ENCODE measurements at regions not wholly inside any gene's neighbourhood (a gene's known extent, or its start where the extent isn't known, plus 50 kb on each side); places are given as distances from the start of the nearest gene placed in this dataset.

GRCh38 chr4:170748975-170749374 lies 659.2 kb upstream of the AADAT start (continued):
- TF ChIP-seq, protein P1, sequence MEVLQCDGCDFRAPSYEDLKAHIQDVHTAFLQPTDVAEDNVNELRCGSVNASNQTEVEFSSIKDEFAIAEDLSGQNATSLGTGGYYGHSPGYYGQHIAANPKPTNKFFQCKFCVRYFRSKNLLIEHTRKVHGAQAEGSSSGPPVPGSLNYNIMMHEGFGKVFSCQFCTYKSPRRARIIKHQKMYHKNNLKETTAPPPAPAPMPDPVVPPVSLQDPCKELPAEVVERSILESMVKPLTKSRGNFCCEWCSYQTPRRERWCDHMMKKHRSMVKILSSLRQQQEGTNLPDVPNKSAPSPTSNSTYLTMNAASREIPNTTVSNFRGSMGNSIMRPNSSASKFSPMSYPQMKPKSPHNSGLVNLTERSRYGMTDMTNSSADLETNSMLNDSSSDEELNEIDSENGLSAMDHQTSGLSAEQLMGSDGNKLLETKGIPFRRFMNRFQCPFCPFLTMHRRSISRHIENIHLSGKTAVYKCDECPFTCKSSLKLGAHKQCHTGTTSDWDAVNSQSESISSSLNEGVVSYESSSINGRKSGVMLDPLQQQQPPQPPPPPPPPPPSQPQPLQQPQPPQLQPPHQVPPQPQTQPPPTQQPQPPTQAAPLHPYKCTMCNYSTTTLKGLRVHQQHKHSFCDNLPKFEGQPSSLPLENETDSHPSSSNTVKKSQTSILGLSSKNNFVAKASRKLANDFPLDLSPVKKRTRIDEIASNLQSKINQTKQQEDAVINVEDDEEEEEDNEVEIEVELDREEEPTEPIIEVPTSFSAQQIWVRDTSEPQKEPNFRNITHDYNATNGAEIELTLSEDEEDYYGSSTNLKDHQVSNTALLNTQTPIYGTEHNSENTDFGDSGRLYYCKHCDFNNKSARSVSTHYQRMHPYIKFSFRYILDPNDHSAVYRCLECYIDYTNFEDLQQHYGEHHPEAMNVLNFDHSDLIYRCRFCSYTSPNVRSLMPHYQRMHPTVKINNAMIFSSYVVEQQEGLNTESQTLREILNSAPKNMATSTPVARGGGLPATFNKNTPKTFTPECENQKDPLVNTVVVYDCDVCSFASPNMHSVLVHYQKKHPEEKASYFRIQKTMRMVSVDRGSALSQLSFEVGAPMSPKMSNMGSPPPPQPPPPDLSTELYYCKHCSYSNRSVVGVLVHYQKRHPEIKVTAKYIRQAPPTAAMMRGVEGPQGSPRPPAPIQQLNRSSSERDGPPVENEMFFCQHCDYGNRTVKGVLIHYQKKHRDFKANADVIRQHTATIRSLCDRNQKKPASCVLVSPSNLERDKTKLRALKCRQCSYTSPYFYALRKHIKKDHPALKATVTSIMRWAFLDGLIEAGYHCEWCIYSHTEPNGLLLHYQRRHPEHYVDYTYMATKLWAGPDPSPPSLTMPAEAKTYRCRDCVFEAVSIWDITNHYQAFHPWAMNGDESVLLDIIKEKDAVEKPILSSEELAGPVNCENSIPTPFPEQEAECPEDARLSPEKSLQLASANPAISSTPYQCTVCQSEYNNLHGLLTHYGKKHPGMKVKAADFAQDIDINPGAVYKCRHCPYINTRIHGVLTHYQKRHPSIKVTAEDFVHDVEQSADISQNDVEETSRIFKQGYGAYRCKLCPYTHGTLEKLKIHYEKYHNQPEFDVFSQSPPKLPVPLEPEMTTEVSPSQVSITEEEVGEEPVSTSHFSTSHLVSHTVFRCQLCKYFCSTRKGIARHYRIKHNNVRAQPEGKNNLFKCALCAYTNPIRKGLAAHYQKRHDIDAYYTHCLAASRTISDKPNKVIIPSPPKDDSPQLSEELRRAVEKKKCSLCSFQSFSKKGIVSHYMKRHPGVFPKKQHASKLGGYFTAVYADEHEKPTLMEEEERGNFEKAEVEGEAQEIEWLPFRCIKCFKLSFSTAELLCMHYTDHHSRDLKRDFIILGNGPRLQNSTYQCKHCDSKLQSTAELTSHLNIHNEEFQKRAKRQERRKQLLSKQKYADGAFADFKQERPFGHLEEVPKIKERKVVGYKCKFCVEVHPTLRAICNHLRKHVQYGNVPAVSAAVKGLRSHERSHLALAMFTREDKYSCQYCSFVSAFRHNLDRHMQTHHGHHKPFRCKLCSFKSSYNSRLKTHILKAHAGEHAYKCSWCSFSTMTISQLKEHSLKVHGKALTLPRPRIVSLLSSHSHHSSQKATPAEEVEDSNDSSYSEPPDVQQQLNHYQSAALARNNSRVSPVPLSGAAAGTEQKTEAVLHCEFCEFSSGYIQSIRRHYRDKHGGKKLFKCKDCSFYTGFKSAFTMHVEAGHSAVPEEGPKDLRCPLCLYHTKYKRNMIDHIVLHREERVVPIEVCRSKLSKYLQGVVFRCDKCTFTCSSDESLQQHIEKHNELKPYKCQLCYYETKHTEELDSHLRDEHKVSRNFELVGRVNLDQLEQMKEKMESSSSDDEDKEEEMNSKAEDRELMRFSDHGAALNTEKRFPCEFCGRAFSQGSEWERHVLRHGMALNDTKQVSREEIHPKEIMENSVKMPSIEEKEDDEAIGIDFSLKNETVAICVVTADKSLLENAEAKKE (CRISPR knock-in tag; IDR thresholded peaks at IDR 0.05): no peak
- no peak for TF ChIP-seq POLR2AphosphoS5 (IDR thresholded peaks at IDR 0.05; ENCODE audit: low read depth)

GRCh38 chr4:170743633-170744032 lies 653.9 kb upstream of the AADAT start:
- H3K79me2 ChIP-seq (replicated peaks; ENCODE audit: insufficient read depth): no peaks in the 10 kb centered on the region
- H3K4me2 ChIP-seq: no peak overlapping the region
- Mint-ChIP-seq H3K4me3 (no peak overlapping the region), H3K27ac (no peak overlapping the region), H3K9me3 (no peaks in the 10 kb centered on the region), H3K4me1 (peaks cover 19% of the 10 kb centered on the region), H3K36me3 (ENCODE audit: low read depth) (no peaks in the 10 kb centered on the region), H3K27me3 (ENCODE audit: insufficient read depth, low read depth, poor library complexity) (no peaks in the 10 kb centered on the region)
- no peaks in the 10 kb centered on the region for H4K20me1 ChIP-seq (replicated peaks; ENCODE audit: insufficient read depth)
- peak overlapping the region; percentile 60 for H2AFZ ChIP-seq
- no peaks in the 10 kb centered on the region for H3F3A ChIP-seq (replicated peaks; ENCODE audit: low read depth)
- no peak for TF ChIP-seq POLR2AphosphoS5 (IDR thresholded peaks at IDR 0.05; ENCODE audit: low read depth)
- TF ChIP-seq ETS1 (IDR thresholded peaks at IDR 0.05): no peak
- no peak overlapping the region for H3K27ac ChIP-seq (ENCODE audit: low read depth)
- DNase-seq (ENCODE audit: low spot score): no peak
- H3K4me1 ChIP-seq (ENCODE audit: insufficient read depth): peaks cover 18% of the 10 kb centered on the region
- H3K4me3 ChIP-seq: no peak overlapping the region
- H3K9me2 ChIP-seq (ENCODE audit: insufficient read depth): 0 out of 2 replicates have a peak, but pooled peaks cover 2% of the 10 kb centered on the region
- no peaks in the 10 kb centered on the region for H3K27me3 ChIP-seq (ENCODE audit: insufficient read depth)
- no peak for ATAC-seq
- no peaks in the 10 kb centered on the region for H3K36me3 ChIP-seq (ENCODE audit: insufficient read depth)

Data from GM23338 (cell line).